ENCODE measurements at regions not wholly inside any gene's neighbourhood (a gene's known extent, or its start where the extent isn't known, plus 50 kb on each side); places are given as distances from the start of the nearest gene placed in this dataset.
A peak's percentile ranks its signal among the peaks of the same experiment; 100 is the strongest.

- no TSS peak for BruUV-seq (replicated peaks)
Observed at GRCh38 chr5:174571662-174572397, 152.6 kb upstream of the MSX2 start.

More at GRCh38 chr5:174571662-174572397, 152.6 kb upstream of the MSX2 start:
- Histone ChIP-seq H3K79me2 (ENCODE audit: control insufficient read depth, insufficient read depth, low read length) (no peaks in the 10 kb centered on the region), H3K4me1 (ENCODE audit: control insufficient read depth, extremely low read depth, insufficient read depth, low read length) (no peaks in the 10 kb centered on the region), H3K36me3 (ENCODE audit: control insufficient read depth in 2 of 2, extremely low read depth in 1 of 2, insufficient read depth in 2 of 2, low read length in 2 of 2) (no peaks in the 10 kb centered on the region), H2AFZ (ENCODE audit: low read depth, low read length) (no peak overlapping the region), H3K9ac (replicated peaks; ENCODE audit: extremely low read depth, insufficient read depth, low read length) (no peak overlapping the region), H3K4me2 (ENCODE audit: insufficient read depth, low read length) (no peak overlapping the region), H3K4me3 (replicated peaks in 1 of 3; ENCODE audit: insufficient read depth in 1 of 3, low read depth in 1 of 3, low read length in 3 of 3) (no peak overlapping the region), H3K9me1 (replicated peaks; ENCODE audit: control insufficient read depth, extremely low read depth, insufficient read depth, low read length) (no peaks in the 10 kb centered on the region), H3K27ac (ENCODE audit: insufficient read depth, low read depth, low read length) (no peak overlapping the region), H3K27me3 (ENCODE audit: control insufficient read depth in 2 of 2, insufficient read depth in 2 of 2, low read length in 2 of 2) (no peaks in the 10 kb centered on the region), H3K9me3 (replicated peaks; ENCODE audit: control insufficient read depth, insufficient read depth, low read length) (peaks cover 2% of the 10 kb centered on the region), H4K20me1 (replicated peaks; ENCODE audit: control insufficient read depth, extremely low read depth, insufficient read depth, low read length) (no peaks in the 10 kb centered on the region)
- dilution Hi-C loops (cut with MboI; ENCODE audit: extremely low pct_ligation_motif_present, low sequenced_read_pairs), result no loop called here
- no peak for TF ChIP-seq EZH2 (IDR thresholded peaks at IDR 0.05; ENCODE audit: borderline replicate concordance, low read depth, low read length, severe bottlenecking)
- TF ChIP-seq CTCF (IDR thresholded peaks at IDR 0.05; ENCODE audit: extremely low read depth in 1 of 2, insufficient read depth in 1 of 2, low read depth in 1 of 2, low read length in 2 of 2), result no peak
- TF ChIP-seq GATA2 (IDR thresholded peaks at IDR 0.05; ENCODE audit: insufficient read depth, insufficient read length, low read depth, low read length), result no peak
- TF ChIP-seq JUN (IDR thresholded peaks at IDR 0.05; ENCODE audit: borderline replicate concordance, insufficient read depth, insufficient read length, low read depth), result no peak
- TF ChIP-seq MYC (IDR thresholded peaks at IDR 0.05; ENCODE audit: low read depth, low read length), result no peak
- no peak for TF ChIP-seq POLR2A (IDR thresholded peaks at IDR 0.05; ENCODE audit: low read depth, low read length)
- no peak for TF ChIP-seq POLR2AphosphoS5 (IDR thresholded peaks at IDR 0.05; ENCODE audit: insufficient read depth, low read depth, low read length)
- no peak for TF ChIP-seq MAX (IDR thresholded peaks at IDR 0.05; ENCODE audit: insufficient read depth, insufficient read length)
- TF ChIP-seq FOS (IDR thresholded peaks at IDR 0.05; ENCODE audit: borderline replicate concordance, insufficient read depth, low read length), result no peak
- ChIA-PET CTCF (no interaction called here), POLR2A (no interaction called here)
- intact Hi-C loops (cut with micrococcal nuclease), result no loop called here
- DNase-seq (ENCODE audit: low read depth, low spot score) (peak; percentile 1), FAIRE-seq (no peak)
